Neural crest cell (in vitro differentiated cells): ENCODE measurements at regions not wholly inside any gene's neighbourhood (a gene's known extent, or its start where the extent isn't known, plus 50 kb on each side); places are given as distances from the start of the nearest gene placed in this dataset.

Source experiments
- DNase-seq: peaks from one replicate; pipeline ENCODE4 v3.0.0; 2021; ENCODE audit warnings: low read depth, mixed read lengths, low spot score
- H3K27ac Mint-ChIP-seq: one replicate; pipeline ENCODE4 v1.8.0; 2021; ENCODE audit warnings: mild to moderate bottlenecking, mixed read lengths; ENCODE audit not compliant: unreplicated experiment
- H3K27me3 Mint-ChIP-seq: 2 replicates; pipeline ENCODE4 v1.8.0; 2021; ENCODE audit warnings: low read depth, mild to moderate bottlenecking, mixed read lengths
- H3K36me3 Mint-ChIP-seq: 2 replicates; pipeline ENCODE4 v1.8.0; 2021; ENCODE audit warnings: low read depth, mild to moderate bottlenecking, mixed read lengths
- H3K4me1 Mint-ChIP-seq: 2 replicates; pipeline ENCODE4 v1.8.0; 2021; ENCODE audit warnings: mixed read lengths
- H3K4me3 Mint-ChIP-seq: one replicate; pipeline ENCODE4 v1.8.0; 2021; ENCODE audit warnings: mild to moderate bottlenecking, mixed read lengths
- H3K9me3 Mint-ChIP-seq: 2 replicates; pipeline ENCODE4 v1.8.0; 2021; ENCODE audit warnings: mixed read lengths
- TF ChIP-seq, protein P1 (sequence below): fragments of 200-600 bp; sonication (generic); conservative IDR thresholded peaks from 2 replicates; pipeline ENCODE4 v1.5.0; 2021; ENCODE audit warnings: antibody characterized with exemption, mild to moderate bottlenecking

GRCh38 chr12:13365748-13366366 lies 169.3 kb downstream of the EMP1 start:
- H3K4me1 Mint-ChIP-seq, result no peaks in the 10 kb centered on the region
- TF ChIP-seq, protein P1, sequence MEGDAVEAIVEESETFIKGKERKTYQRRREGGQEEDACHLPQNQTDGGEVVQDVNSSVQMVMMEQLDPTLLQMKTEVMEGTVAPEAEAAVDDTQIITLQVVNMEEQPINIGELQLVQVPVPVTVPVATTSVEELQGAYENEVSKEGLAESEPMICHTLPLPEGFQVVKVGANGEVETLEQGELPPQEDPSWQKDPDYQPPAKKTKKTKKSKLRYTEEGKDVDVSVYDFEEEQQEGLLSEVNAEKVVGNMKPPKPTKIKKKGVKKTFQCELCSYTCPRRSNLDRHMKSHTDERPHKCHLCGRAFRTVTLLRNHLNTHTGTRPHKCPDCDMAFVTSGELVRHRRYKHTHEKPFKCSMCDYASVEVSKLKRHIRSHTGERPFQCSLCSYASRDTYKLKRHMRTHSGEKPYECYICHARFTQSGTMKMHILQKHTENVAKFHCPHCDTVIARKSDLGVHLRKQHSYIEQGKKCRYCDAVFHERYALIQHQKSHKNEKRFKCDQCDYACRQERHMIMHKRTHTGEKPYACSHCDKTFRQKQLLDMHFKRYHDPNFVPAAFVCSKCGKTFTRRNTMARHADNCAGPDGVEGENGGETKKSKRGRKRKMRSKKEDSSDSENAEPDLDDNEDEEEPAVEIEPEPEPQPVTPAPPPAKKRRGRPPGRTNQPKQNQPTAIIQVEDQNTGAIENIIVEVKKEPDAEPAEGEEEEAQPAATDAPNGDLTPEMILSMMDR, result no peak
- DNase-seq, result no peak
- peaks cover 6% of the 10 kb centered on the region for H3K9me3 Mint-ChIP-seq
- no peak overlapping the region for H3K27ac Mint-ChIP-seq
- peaks cover 6% of the 10 kb centered on the region for H3K27me3 Mint-ChIP-seq
- H3K36me3 Mint-ChIP-seq, result no peaks in the 10 kb centered on the region
- H3K4me3 Mint-ChIP-seq, result no peak overlapping the region

DNA sequence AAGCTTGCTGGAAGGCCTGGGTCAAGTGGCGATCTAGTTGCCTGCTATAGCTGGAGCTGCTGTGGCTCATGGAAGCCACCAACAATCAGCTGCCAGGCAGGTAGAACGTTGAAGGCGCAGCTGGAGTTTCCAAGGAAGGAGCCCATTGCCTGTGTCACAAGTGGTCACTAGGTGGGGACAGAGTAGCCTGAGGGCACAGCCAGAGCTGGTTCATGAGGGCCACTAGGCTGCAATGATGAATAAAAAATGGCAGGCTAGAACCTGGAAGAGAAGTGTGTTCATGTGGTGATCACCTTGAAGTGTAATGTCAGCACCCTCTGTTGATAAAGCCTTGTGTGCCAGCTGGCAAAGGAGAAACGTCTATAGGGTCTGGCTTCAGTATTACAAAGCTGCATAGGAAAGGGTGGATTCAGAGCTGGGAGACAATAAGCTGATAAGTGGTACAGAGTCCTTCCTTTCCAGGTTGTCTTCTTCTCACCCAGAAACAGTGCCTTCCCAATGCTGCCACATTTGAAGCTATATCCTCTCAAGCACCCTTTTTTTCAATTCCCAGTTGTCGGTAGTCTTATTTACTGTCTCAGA lies 165.8 kb downstream of the EMP1 start:
- Mint-ChIP-seq H3K4me3 (no peak overlapping the region), H3K4me1 (no peaks in the 10 kb centered on the region), H3K9me3 (peaks cover 6% of the 10 kb centered on the region), H3K27ac (no peak overlapping the region), H3K27me3 (peaks cover 3% of the 10 kb centered on the region), H3K36me3 (no peaks in the 10 kb centered on the region)
- TF ChIP-seq, protein P1, result peak; percentile 83
- peak; percentile 64 for DNase-seq

DNA sequence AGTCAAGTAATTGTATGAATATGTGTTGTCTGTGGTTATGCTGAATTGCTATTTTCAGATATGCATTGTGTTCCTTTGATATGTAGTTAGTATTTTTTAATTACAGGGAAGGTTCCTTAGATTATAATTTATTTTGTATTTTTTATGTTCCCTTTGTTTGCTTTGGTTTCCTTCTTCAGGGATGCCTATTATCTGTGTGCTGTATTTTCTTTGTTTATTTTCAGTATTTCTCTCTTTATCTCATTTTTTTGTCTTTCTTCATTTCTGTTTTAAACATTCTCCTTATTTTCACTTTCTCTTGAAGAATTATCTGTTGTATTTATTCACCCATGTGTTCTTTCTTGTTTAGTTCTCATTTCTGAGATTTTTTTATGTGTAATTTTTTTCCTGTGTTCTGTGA lies 163.1 kb downstream of the EMP1 start:
- H3K4me1 Mint-ChIP-seq, result no peaks in the 10 kb centered on the region
- no peaks in the 10 kb centered on the region for H3K36me3 Mint-ChIP-seq
- H3K9me3 Mint-ChIP-seq, result peaks cover 2% of the 10 kb centered on the region
- H3K27me3 Mint-ChIP-seq, result peaks cover 7% of the 10 kb centered on the region
- DNase-seq, result no peak
- H3K27ac Mint-ChIP-seq, result no peak overlapping the region
- TF ChIP-seq, protein P1, result no peak
- no peak overlapping the region for H3K4me3 Mint-ChIP-seq

DNA sequence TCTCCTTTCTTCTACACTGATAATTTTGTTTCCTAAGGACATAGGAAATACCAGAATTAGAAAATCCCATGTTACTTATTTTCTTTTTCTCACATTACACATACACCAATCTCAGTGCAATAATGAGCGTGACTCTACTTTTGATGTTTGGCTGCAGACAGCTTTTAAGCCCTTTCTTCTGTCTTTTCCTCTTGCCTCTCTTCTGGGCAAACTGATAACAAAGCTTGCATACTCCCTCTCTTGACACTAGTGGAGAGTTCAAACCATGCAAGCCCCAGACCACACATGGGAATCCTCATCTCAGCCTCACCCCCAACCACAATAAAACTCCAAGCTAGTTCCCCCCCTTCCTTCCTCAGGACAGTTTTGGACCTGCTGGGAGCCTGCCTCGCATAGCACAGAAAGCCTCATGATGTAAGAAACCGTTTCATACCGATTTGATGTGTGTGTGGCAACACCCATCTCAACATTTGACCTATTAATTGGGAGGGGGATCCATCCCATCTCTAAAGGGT lies 161.9 kb downstream of the EMP1 start:
- no peak overlapping the region for H3K27ac Mint-ChIP-seq
- TF ChIP-seq, protein P1, result no peak
- H3K9me3 Mint-ChIP-seq, result peaks cover 2% of the 10 kb centered on the region
- no peaks in the 10 kb centered on the region for H3K4me1 Mint-ChIP-seq
- DNase-seq, result no peak
- H3K27me3 Mint-ChIP-seq, result peaks cover 7% of the 10 kb centered on the region
- no peak overlapping the region for H3K4me3 Mint-ChIP-seq
- H3K36me3 Mint-ChIP-seq, result no peaks in the 10 kb centered on the region

GRCh38 chr12:13350946-13351345 lies 154.4 kb downstream of the EMP1 start:
- H3K9me3 Mint-ChIP-seq, result peaks cover 4% of the 10 kb centered on the region
- H3K4me3 Mint-ChIP-seq, result no peak overlapping the region
- TF ChIP-seq, protein P1, result no peak
- no peaks in the 10 kb centered on the region for H3K36me3 Mint-ChIP-seq
- peaks cover 6% of the 10 kb centered on the region for H3K4me1 Mint-ChIP-seq
- no peak overlapping the region for H3K27ac Mint-ChIP-seq
- peaks cover 2% of the 10 kb centered on the region for H3K27me3 Mint-ChIP-seq
- no peak for DNase-seq
